ENCODE measurements at regions not wholly inside any gene's neighbourhood (a gene's known extent, or its start where the extent isn't known, plus 50 kb on each side); places are given as distances from the start of the nearest gene placed in this dataset.

- Histone ChIP-seq H3K9me3 (no peaks in the 10 kb centered on the region), H3K4me3 (no peak overlapping the region), H3K36me3 (no peaks in the 10 kb centered on the region), H3K27me3 (no peaks in the 10 kb centered on the region), H3K27ac (no peak overlapping the region), H3K4me1 (ENCODE audit: insufficient read depth) (no peaks in the 10 kb centered on the region)
- DNase-seq = no peak
- 39 to 61% (median 41%) methylated on average over 4 of the region's 4 CpGs for WGBS, 3 donors
- intact Hi-C loops (cut with DNase I) = no loop called here
- no peak for TF ChIP-seq POLR2A (IDR thresholded peaks at IDR 0.05)
- no peak for TF ChIP-seq EP300 (IDR thresholded peaks at IDR 0.05)
- no peak for TF ChIP-seq CTCF (IDR thresholded peaks at IDR 0.05)
Observed at GRCh38 chrX:109872021-109872732, 130.7 kb upstream of the TMEM164 start.

GRCh38 chrX:109873574-109873973 lies 129.3 kb upstream of the TMEM164 start:
- intact Hi-C loops (cut with DNase I) = no loop called here
- 42 to 48% (median 44%) methylated on average over 1 of the region's 1 CpG for WGBS, 3 donors
- no peak for TF ChIP-seq POLR2A (IDR thresholded peaks at IDR 0.05)
- no peak for TF ChIP-seq CTCF (IDR thresholded peaks at IDR 0.05)
- TF ChIP-seq EP300 (IDR thresholded peaks at IDR 0.05) = no peak

GRCh38 chrX:109873983-109874382 lies 128.9 kb upstream of the TMEM164 start:
- no peaks in the 10 kb centered on the region for H3K36me3 ChIP-seq
- H3K27me3 ChIP-seq = no peaks in the 10 kb centered on the region
- DNase-seq = no peak
- intact Hi-C loops (cut with DNase I) = no loop called here
- 72 to 84% (median 83%) methylated on average over 6 of the region's 6 CpGs for WGBS, 3 donors
- no peak overlapping the region for H3K27ac ChIP-seq
- no peaks in the 10 kb centered on the region for H3K4me1 ChIP-seq (ENCODE audit: insufficient read depth)
- TF ChIP-seq CTCF (IDR thresholded peaks at IDR 0.05) = no peak
- TF ChIP-seq POLR2A (IDR thresholded peaks at IDR 0.05) = no peak
- TF ChIP-seq EP300 (IDR thresholded peaks at IDR 0.05) = no peak
- no peaks in the 10 kb centered on the region for H3K9me3 ChIP-seq
- no peak overlapping the region for H3K4me3 ChIP-seq

More at GRCh38 chrX:109873574-109873973, 129.3 kb upstream of the TMEM164 start:
- no peak overlapping the region for H3K27ac ChIP-seq
- no peaks in the 10 kb centered on the region for H3K36me3 ChIP-seq
- no peak for DNase-seq
- no peaks in the 10 kb centered on the region for H3K4me1 ChIP-seq (ENCODE audit: insufficient read depth)
- H3K9me3 ChIP-seq = no peaks in the 10 kb centered on the region
- no peak overlapping the region for H3K4me3 ChIP-seq
- H3K27me3 ChIP-seq = no peaks in the 10 kb centered on the region

- H3K9me3 ChIP-seq = no peaks in the 10 kb centered on the region
- TF ChIP-seq EP300 (IDR thresholded peaks at IDR 0.05) (no peak), CTCF (IDR thresholded peaks at IDR 0.05) (no peak), POLR2A (IDR thresholded peaks at IDR 0.05) (no peak)
- no peaks in the 10 kb centered on the region for H3K27me3 ChIP-seq
- H3K36me3 ChIP-seq = no peaks in the 10 kb centered on the region
- no peak overlapping the region for H3K27ac ChIP-seq
- no peak overlapping the region for H3K4me3 ChIP-seq
- no peak for DNase-seq
- WGBS, 3 donors = 68 to 71% (median 70%) methylated on average over 2 of the region's 2 CpGs
- intact Hi-C loops (cut with DNase I) = no loop called here
- H3K4me1 ChIP-seq (ENCODE audit: insufficient read depth) = no peaks in the 10 kb centered on the region
Observed at GRCh38 chrX:109874548-109874947, 128.4 kb upstream of the TMEM164 start.

All from ovary (tissue), 7 donors.